Astrocyte (in vitro differentiated cells and primary cell): ENCODE measurements at regions not wholly inside any gene's neighbourhood (a gene's known extent, or its start where the extent isn't known, plus 50 kb on each side); places are given as distances from the start of the nearest gene placed in this dataset.

Source experiments
- EZH2 ChIP-seq: IDR thresholded peaks from 2 replicates; pipeline ENCODE4 v1.6.1; 2012; ENCODE audit warnings: mild to moderate bottlenecking, low read length, inconsistent platforms; ENCODE audit not compliant: insufficient read depth
- TF ChIP-seq, protein P1 (sequence below): IDR thresholded peaks from 2 replicates; pipeline ENCODE4 v1.5.1; 2011; ENCODE audit warnings: low read depth, mild to moderate bottlenecking, inconsistent platforms, low read length, moderate library complexity; ENCODE audit not compliant: insufficient read depth

GRCh38 chr6:87753131-87753685 lies 51.2 kb upstream of the AKIRIN2 start:
- TF ChIP-seq, protein P1, sequence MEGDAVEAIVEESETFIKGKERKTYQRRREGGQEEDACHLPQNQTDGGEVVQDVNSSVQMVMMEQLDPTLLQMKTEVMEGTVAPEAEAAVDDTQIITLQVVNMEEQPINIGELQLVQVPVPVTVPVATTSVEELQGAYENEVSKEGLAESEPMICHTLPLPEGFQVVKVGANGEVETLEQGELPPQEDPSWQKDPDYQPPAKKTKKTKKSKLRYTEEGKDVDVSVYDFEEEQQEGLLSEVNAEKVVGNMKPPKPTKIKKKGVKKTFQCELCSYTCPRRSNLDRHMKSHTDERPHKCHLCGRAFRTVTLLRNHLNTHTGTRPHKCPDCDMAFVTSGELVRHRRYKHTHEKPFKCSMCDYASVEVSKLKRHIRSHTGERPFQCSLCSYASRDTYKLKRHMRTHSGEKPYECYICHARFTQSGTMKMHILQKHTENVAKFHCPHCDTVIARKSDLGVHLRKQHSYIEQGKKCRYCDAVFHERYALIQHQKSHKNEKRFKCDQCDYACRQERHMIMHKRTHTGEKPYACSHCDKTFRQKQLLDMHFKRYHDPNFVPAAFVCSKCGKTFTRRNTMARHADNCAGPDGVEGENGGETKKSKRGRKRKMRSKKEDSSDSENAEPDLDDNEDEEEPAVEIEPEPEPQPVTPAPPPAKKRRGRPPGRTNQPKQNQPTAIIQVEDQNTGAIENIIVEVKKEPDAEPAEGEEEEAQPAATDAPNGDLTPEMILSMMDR: no peak
- no peak for TF ChIP-seq EZH2
